Middle frontal gyrus (tissue), 1 donor: ENCODE measurements at regions not wholly inside any gene's neighbourhood (a gene's known extent, or its start where the extent isn't known, plus 50 kb on each side); places are given as distances from the start of the nearest gene placed in this dataset.
"Not testable (repeated sequence)": the region's sequence is repeated elsewhere in the genome, so short reads cannot be mapped to it uniquely, and the experiment has no call there.

Experiments
- DNase-seq: peaks from one replicate; pipeline ENCODE4 v3.0.0-alpha.2; 2015; ENCODE audit warnings: low spot score; ENCODE audit errors: extremely low spot score

- DNase-seq: no peak
Observed at GRCh38 chr12:46087916-46088439, 97.6 kb upstream of the SCAF11 start.

GRCh38 chr12:46084666-46085631 lies 94.6 kb upstream of the SCAF11 start:
- no peak for DNase-seq

- DNase-seq: no peak
Observed at GRCh38 chr12:46082490-46083200, 92.3 kb upstream of the SCAF11 start.

- DNase-seq: no peak
Observed at GRCh38 chr12:46073321-46073720, 82.9 kb upstream of the SCAF11 start.

- DNase-seq: no peak
Observed at GRCh38 chr12:46071769-46072624, 81.6 kb upstream of the SCAF11 start.

- DNase-seq: no peak
Observed at GRCh38 chr12:46071335-46071734, 81.0 kb upstream of the SCAF11 start.

GRCh38 chr12:46067094-46067493 lies 76.7 kb upstream of the SCAF11 start:
- DNase-seq: no peak

- DNase-seq: no peak
Observed at GRCh38 chr12:46065412-46066166, 75.2 kb upstream of the SCAF11 start.

GRCh38 chr12:46064548-46064947 lies 74.2 kb upstream of the SCAF11 start:
- no peak for DNase-seq

- DNase-seq: not testable (repeated sequence)
Observed at GRCh38 chr12:46058697-46059096, 68.3 kb upstream of the SCAF11 start.

- DNase-seq: no peak
Observed at GRCh38 chr12:46050805-46051204, 60.4 kb upstream of the SCAF11 start.

GRCh38 chr12:46049665-46050064 lies 59.3 kb upstream of the SCAF11 start:
- no peak for DNase-seq

- no peak for DNase-seq
Observed at GRCh38 chr12:46046436-46046835, 56.1 kb upstream of the SCAF11 start.

- no peak for DNase-seq
Observed at GRCh38 chr12:46043972-46044520, 53.7 kb upstream of the SCAF11 start.
